Upper lobe of left lung (tissue), 6 donors: ENCODE measurements at regions not wholly inside any gene's neighbourhood (a gene's known extent, or its start where the extent isn't known, plus 50 kb on each side); places are given as distances from the start of the nearest gene placed in this dataset.

Experiments
- ATAC-seq, 2 donors: fragments of 200-7000 bp; cut with Tn5 transposase; one replicate each; pipeline ENCODE4 v1.9.1; 2022; ENCODE audit warnings: mild to moderate bottlenecking in 2 of 2, moderate library complexity in 2 of 2; ENCODE audit not compliant: low FRiP score in 2 of 2
- DNase-seq, 2 donors: peaks; one replicate each; pipeline ENCODE4 v3.0.0-alpha.2; 2019 to 2020
- H3K27ac ChIP-seq, 4 donors: fragments of 200-600 bp; sonication (generic); one replicate each; pipeline ENCODE4 v1.5.1; 2016 to 2019
- H3K27me3 ChIP-seq, 4 donors: fragments of 200-600 bp; sonication (generic); one replicate each; pipeline ENCODE4 v1.5.1; 2017 to 2019
- H3K36me3 ChIP-seq, 4 donors: fragments of 200-600 bp; sonication (generic); one replicate each; pipeline ENCODE4 v1.5.1; 2016 to 2019
- H3K4me1 ChIP-seq, 4 donors: fragments of 200-600 bp; sonication (generic); one replicate each; pipeline ENCODE4 v1.5.1; 2018 to 2019
- H3K4me3 ChIP-seq, 4 donors: fragments of 200-600 bp; sonication (generic); one replicate each; pipeline ENCODE4 v1.5.1; 2017 to 2019; ENCODE audit warnings: mild to moderate bottlenecking in 2 of 4, moderate library complexity in 1 of 4
- H3K9me3 ChIP-seq, 4 donors: fragments of 200-600 bp; sonication (generic); one replicate each; pipeline ENCODE4 v1.5.1; 2018 to 2019
- CTCF ChIP-seq, 6 experiments: fragments of 450-650 bp in 4 of 6; fragments of 200-600 bp in 2 of 6; sonication (generic) in 2 of 6; IDR thresholded peaks; one replicate each; pipeline ENCODE4 v1.5.1; 2016 to 2019; ENCODE audit warnings: antibody characterized with exemption in 6 of 6
- EP300 ChIP-seq, 4 donors: sonication (generic); formaldehyde crosslinking; IDR thresholded peaks; one replicate each; pipeline ENCODE4 v1.5.1; 2017; ENCODE audit warnings: antibody characterized with exemption in 4 of 4, control low read depth in 2 of 4
- POLR2A ChIP-seq, 4 donors: fragments of 450-650 bp; IDR thresholded peaks; one replicate each; pipeline ENCODE4 v1.5.1; 2016 to 2017; ENCODE audit warnings: antibody characterized with exemption in 4 of 4, mild to moderate bottlenecking in 2 of 4
- POLR2AphosphoS5 ChIP-seq, 2 donors: sonication (generic); formaldehyde crosslinking; IDR thresholded peaks; one replicate each; pipeline ENCODE4 v1.5.1; 2017; ENCODE audit warnings: antibody characterized with exemption in 2 of 2
- WGBS, 2 donors: methylation state at CpG; one replicate each; pipeline ENCODE4 v1.1.5; 2017 to 2018; 5-methylcytosine and 5-hydroxymethylcytosine counted together
- donor health status: DM: no; HTN: no; CAD: no; lungs with moderate emphysema.
- donor health status: DM: no; HTN: yes; CAD: no; lungs with severe emphysema.

GRCh38 chr2:29990129-29990528 lies 68.7 kb upstream of the ALK start:
- no peaks in the 10 kb centered on the region for H3K36me3 ChIP-seq
- H3K4me1 ChIP-seq, result no peaks in the 10 kb centered on the region
- no peak for TF ChIP-seq POLR2AphosphoS5 (IDR thresholded peaks at IDR 0.05)
- no peak for TF ChIP-seq EP300 (IDR thresholded peaks at IDR 0.05)
- no peak for TF ChIP-seq POLR2A (IDR thresholded peaks at IDR 0.05)
- TF ChIP-seq CTCF (IDR thresholded peaks at IDR 0.05), result no peak
- H3K9me3 ChIP-seq, result no peaks in the 10 kb centered on the region
- no peak overlapping the region for H3K27ac ChIP-seq
- WGBS, 2 donors, result 56 to 70% methylated on average over 4 of the region's 4 CpGs
- no peaks in the 10 kb centered on the region for H3K27me3 ChIP-seq
- DNase-seq (no peak), ATAC-seq (no peak)
- no peak overlapping the region for H3K4me3 ChIP-seq

DNA sequence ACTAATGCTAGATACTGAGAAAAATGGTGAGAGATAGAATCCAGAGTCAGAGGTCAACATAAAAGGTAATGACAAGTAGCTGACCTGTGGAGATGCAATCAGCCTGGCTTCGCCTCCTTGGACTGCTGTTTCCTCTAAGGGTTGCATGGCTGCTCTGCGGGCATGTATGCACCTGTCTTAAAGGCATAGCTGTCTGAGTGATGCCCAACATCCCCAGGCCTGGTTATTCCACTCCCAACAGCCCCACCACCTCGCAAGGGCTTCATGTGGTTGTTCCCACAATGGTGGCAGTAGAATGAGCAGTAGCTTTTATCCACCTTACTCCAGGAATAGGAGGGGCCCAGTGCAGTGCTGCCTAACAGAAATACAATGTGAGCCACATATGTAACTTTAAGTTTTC lies 69.7 kb upstream of the ALK start:
- WGBS, 2 donors, result 77 to 82% methylated on average over 3 of the region's 3 CpGs
- no peak overlapping the region for H3K27ac ChIP-seq
- TF ChIP-seq POLR2A (IDR thresholded peaks at IDR 0.05) (no peak), CTCF (IDR thresholded peaks at IDR 0.05) (no peak), EP300 (IDR thresholded peaks at IDR 0.05) (no peak), POLR2AphosphoS5 (IDR thresholded peaks at IDR 0.05) (no peak)
- H3K27me3 ChIP-seq, result no peaks in the 10 kb centered on the region
- no peak for DNase-seq
- H3K4me1 ChIP-seq, result no peaks in the 10 kb centered on the region
- H3K9me3 ChIP-seq, result no peaks in the 10 kb centered on the region
- ATAC-seq, result no peak
- no peaks in the 10 kb centered on the region for H3K36me3 ChIP-seq
- H3K4me3 ChIP-seq, result no peak overlapping the region

GRCh38 chr2:29995241-29995640 lies 73.9 kb upstream of the ALK start:
- H3K36me3 ChIP-seq, result no peaks in the 10 kb centered on the region
- ATAC-seq, result no peak
- peaks cover 0 to 9% (median 5%) of the 10 kb centered on the region in 4 donors for H3K9me3 ChIP-seq
- no peaks in the 10 kb centered on the region for H3K4me1 ChIP-seq
- 55 to 63% methylated on average over 1 of the region's 1 CpG for WGBS, 2 donors
- H3K27ac ChIP-seq, result no peak overlapping the region
- no peaks in the 10 kb centered on the region for H3K27me3 ChIP-seq
- DNase-seq, result no peak
- H3K4me3 ChIP-seq, result no peak overlapping the region
- TF ChIP-seq EP300 (IDR thresholded peaks at IDR 0.05) (no peak), POLR2AphosphoS5 (IDR thresholded peaks at IDR 0.05) (no peak), CTCF (IDR thresholded peaks at IDR 0.05) (no peak), POLR2A (IDR thresholded peaks at IDR 0.05) (no peak)

- no peaks in the 10 kb centered on the region for H3K4me1 ChIP-seq
- no peak for DNase-seq
- no peaks in the 10 kb centered on the region for H3K36me3 ChIP-seq
- H3K27me3 ChIP-seq, result no peaks in the 10 kb centered on the region
- H3K4me3 ChIP-seq, result no peak overlapping the region
- no peak for ATAC-seq
- H3K9me3 ChIP-seq, result peaks cover 0 to 9% (median 5%) of the 10 kb centered on the region in 4 donors
- no peak overlapping the region for H3K27ac ChIP-seq
- TF ChIP-seq POLR2AphosphoS5 (IDR thresholded peaks at IDR 0.05) (no peak), EP300 (IDR thresholded peaks at IDR 0.05) (no peak), CTCF (IDR thresholded peaks at IDR 0.05) (no peak), POLR2A (IDR thresholded peaks at IDR 0.05) (no peak)
Observed at GRCh38 chr2:30003128-30003527, 81.7 kb upstream of the ALK start.

DNA sequence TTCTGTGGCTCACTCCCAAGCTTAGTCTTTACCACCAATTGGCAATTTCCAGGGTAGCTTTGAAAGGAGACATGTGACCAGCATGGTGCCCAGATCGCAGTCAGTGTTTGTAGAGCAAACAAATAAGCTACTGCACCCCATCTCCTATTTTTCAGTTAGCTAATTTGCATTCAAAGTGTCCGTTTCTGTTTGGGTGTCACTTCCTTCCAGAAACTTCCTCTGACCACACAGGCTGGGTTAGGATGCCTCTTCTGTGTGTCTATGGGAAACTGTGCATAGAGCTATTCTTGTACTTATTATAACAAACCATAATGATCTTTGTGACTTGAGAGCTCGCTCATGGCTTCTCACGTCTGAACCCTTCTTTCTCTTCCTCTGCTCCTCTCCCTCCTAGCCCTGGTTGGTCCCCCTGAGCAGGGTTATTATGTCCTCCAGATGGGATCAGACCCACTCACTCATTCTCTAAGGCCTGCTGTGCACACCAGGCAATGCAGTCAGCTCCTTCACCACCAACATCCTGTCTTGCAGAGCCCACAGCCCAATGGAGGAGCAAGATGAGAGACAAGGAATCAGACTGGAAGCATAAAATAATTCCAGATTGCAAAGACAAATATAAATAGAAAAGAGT lies 101.2 kb upstream of the ALK start:
- Histone ChIP-seq H3K9me3 (no peaks in the 10 kb centered on the region), H3K27ac (no peak overlapping the region), H3K4me3 (no peak overlapping the region), H3K36me3 (no peaks in the 10 kb centered on the region), H3K4me1 (no peaks in the 10 kb centered on the region), H3K27me3 (no peaks in the 10 kb centered on the region)
- no peak for TF ChIP-seq CTCF (IDR thresholded peaks at IDR 0.05)
- TF ChIP-seq EP300 (IDR thresholded peaks at IDR 0.05), result no peak
- TF ChIP-seq POLR2AphosphoS5 (IDR thresholded peaks at IDR 0.05), result no peak
- TF ChIP-seq POLR2A (IDR thresholded peaks at IDR 0.05), result no peak
- no peak for DNase-seq
- no peak for ATAC-seq
- WGBS, 2 donors, result 54 to 58% methylated on average over 4 of the region's 4 CpGs
